ENCODE measurements at regions not wholly inside any gene's neighbourhood (a gene's known extent, or its start where the extent isn't known, plus 50 kb on each side); places are given as distances from the start of the nearest gene placed in this dataset.

DNA sequence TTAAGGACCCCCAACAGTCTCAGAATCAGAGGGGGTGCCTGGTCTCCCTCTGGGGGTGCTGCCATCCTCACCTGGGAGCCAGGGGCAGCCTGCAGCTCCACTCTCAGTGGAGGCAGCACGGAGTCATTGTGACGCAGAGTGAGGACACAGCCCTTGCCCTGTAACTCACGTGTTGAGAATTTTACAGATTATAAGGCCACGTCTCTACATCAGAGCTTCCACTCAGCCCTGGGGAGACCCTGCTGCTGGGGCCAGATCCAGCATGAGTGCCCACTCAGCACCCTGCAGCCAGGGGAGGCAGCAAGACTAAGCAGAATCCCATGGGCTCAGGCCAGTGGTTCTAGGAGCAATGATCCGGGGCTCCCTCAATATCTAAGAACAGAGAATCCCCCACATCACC is 137.4 kb upstream of the AFDN start:
- peaks cover 45% of the 10 kb centered on the region for H3K4me1 Mint-ChIP-seq

More for the DNA sequence above, 137.4 kb upstream of the AFDN start:
- H3K36me3 Mint-ChIP-seq (ENCODE audit: low read depth) = no peaks in the 10 kb centered on the region; the same call in 2 of the 3 replicates
- H3K9me2 ChIP-seq (ENCODE audit: insufficient read depth) = 0 out of 2 replicates have a peak, but pooled peaks cover 10% of the 10 kb centered on the region
- H3K27ac ChIP-seq (ENCODE audit: low read depth) = no peak overlapping the region
- H3K4me3 Mint-ChIP-seq = no peak overlapping the region
- no peaks in the 10 kb centered on the region; the same call in 2 of the 3 replicates for H3K9me3 Mint-ChIP-seq
- TF ChIP-seq CREB1 (CRISPR knock-in tag; IDR thresholded peaks at IDR 0.05; ENCODE audit: low read depth) = no peak
- TF ChIP-seq, protein P1, sequence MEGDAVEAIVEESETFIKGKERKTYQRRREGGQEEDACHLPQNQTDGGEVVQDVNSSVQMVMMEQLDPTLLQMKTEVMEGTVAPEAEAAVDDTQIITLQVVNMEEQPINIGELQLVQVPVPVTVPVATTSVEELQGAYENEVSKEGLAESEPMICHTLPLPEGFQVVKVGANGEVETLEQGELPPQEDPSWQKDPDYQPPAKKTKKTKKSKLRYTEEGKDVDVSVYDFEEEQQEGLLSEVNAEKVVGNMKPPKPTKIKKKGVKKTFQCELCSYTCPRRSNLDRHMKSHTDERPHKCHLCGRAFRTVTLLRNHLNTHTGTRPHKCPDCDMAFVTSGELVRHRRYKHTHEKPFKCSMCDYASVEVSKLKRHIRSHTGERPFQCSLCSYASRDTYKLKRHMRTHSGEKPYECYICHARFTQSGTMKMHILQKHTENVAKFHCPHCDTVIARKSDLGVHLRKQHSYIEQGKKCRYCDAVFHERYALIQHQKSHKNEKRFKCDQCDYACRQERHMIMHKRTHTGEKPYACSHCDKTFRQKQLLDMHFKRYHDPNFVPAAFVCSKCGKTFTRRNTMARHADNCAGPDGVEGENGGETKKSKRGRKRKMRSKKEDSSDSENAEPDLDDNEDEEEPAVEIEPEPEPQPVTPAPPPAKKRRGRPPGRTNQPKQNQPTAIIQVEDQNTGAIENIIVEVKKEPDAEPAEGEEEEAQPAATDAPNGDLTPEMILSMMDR (conservative IDR thresholded peaks at IDR 0.05; ENCODE audit: low read depth in 2 of 2) = no peak
- TF ChIP-seq, protein P2, sequence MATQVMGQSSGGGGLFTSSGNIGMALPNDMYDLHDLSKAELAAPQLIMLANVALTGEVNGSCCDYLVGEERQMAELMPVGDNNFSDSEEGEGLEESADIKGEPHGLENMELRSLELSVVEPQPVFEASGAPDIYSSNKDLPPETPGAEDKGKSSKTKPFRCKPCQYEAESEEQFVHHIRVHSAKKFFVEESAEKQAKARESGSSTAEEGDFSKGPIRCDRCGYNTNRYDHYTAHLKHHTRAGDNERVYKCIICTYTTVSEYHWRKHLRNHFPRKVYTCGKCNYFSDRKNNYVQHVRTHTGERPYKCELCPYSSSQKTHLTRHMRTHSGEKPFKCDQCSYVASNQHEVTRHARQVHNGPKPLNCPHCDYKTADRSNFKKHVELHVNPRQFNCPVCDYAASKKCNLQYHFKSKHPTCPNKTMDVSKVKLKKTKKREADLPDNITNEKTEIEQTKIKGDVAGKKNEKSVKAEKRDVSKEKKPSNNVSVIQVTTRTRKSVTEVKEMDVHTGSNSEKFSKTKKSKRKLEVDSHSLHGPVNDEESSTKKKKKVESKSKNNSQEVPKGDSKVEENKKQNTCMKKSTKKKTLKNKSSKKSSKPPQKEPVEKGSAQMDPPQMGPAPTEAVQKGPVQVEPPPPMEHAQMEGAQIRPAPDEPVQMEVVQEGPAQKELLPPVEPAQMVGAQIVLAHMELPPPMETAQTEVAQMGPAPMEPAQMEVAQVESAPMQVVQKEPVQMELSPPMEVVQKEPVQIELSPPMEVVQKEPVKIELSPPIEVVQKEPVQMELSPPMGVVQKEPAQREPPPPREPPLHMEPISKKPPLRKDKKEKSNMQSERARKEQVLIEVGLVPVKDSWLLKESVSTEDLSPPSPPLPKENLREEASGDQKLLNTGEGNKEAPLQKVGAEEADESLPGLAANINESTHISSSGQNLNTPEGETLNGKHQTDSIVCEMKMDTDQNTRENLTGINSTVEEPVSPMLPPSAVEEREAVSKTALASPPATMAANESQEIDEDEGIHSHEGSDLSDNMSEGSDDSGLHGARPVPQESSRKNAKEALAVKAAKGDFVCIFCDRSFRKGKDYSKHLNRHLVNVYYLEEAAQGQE (IDR thresholded peaks at IDR 0.05; ENCODE audit: unreplicated experiment) = no peak
- no peak for TF ChIP-seq POLR2AphosphoS5 (IDR thresholded peaks at IDR 0.05; ENCODE audit: low read depth)
- TF ChIP-seq, protein P3, sequence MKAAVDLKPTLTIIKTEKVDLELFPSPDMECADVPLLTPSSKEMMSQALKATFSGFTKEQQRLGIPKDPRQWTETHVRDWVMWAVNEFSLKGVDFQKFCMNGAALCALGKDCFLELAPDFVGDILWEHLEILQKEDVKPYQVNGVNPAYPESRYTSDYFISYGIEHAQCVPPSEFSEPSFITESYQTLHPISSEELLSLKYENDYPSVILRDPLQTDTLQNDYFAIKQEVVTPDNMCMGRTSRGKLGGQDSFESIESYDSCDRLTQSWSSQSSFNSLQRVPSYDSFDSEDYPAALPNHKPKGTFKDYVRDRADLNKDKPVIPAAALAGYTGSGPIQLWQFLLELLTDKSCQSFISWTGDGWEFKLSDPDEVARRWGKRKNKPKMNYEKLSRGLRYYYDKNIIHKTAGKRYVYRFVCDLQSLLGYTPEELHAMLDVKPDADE (IDR thresholded peaks at IDR 0.05) = no peak
- TF ChIP-seq EZH2 (IDR thresholded peaks at IDR 0.05; ENCODE audit: low read depth, unreplicated experiment) = no peak
- no peak overlapping the region for H3K4me2 ChIP-seq
- H3K27ac Mint-ChIP-seq = no peak overlapping the region
- H3K27me3 ChIP-seq (ENCODE audit: insufficient read depth) = no peaks in the 10 kb centered on the region
- no peaks in the 10 kb centered on the region for H4K20me1 ChIP-seq (replicated peaks; ENCODE audit: insufficient read depth)
- H3K79me2 ChIP-seq (replicated peaks; ENCODE audit: insufficient read depth) = no peaks in the 10 kb centered on the region
- H3K4me3 ChIP-seq = no peak overlapping the region
- peaks cover 12% of the 10 kb centered on the region for H3K4me1 ChIP-seq (ENCODE audit: insufficient read depth)
- peaks cover 13% of the 10 kb centered on the region for H3K27me3 Mint-ChIP-seq (ENCODE audit: insufficient read depth, low read depth, poor library complexity)
- no peak for ATAC-seq
- H3F3A ChIP-seq (replicated peaks; ENCODE audit: low read depth) = peaks cover 8% of the 10 kb centered on the region; the same call in 1 of the 2 replicates
- DNase-seq (ENCODE audit: low spot score) = no peak
- no peak overlapping the region; the same call in 1 of the 2 replicates for H2AFZ ChIP-seq
- H3K36me3 ChIP-seq (ENCODE audit: insufficient read depth) = no peaks in the 10 kb centered on the region
